ENCODE measurements at regions not wholly inside any gene's neighbourhood (a gene's known extent, or its start where the extent isn't known, plus 50 kb on each side); places are given as distances from the start of the nearest gene placed in this dataset.

GRCh38 chrX:138986235-138986634 lies 274.7 kb upstream of the FGF13 start:
- TF ChIP-seq CTCF (IDR thresholded peaks at IDR 0.05; ENCODE audit: low read depth, low read length, missing input control) (no peak), SP1 (IDR thresholded peaks at IDR 0.05) (no peak), MAX (IDR thresholded peaks at IDR 0.05) (no peak), RAD21 (IDR thresholded peaks at IDR 0.05) (no peak), GABPA (IDR thresholded peaks at IDR 0.05 in 1 of 2, conservative IDR thresholded peaks at IDR 0.05 in 1 of 2) (no peak)
